Glutamatergic neuron (in vitro differentiated cells): ENCODE measurements at regions not wholly inside any gene's neighbourhood (a gene's known extent, or its start where the extent isn't known, plus 50 kb on each side); places are given as distances from the start of the nearest gene placed in this dataset.

Experiments used
- DNase-seq: peaks from one replicate; pipeline ENCODE4 v3.0.0; 2022
- H3K27ac Mint-ChIP-seq: one replicate; pipeline ENCODE4 v1.8.0; 2020; ENCODE audit warnings: mild to moderate bottlenecking, mixed read lengths, inconsistent platforms; ENCODE audit not compliant: unreplicated experiment
- H3K27me3 Mint-ChIP-seq: one replicate; pipeline ENCODE4 v1.8.0; 2020; ENCODE audit warnings: mild to moderate bottlenecking, moderate library complexity, mixed read lengths, inconsistent platforms; ENCODE audit not compliant: unreplicated experiment
- H3K36me3 Mint-ChIP-seq: one replicate; pipeline ENCODE4 v1.8.0; 2020; ENCODE audit warnings: mild to moderate bottlenecking, mixed read lengths, inconsistent platforms; ENCODE audit not compliant: unreplicated experiment
- H3K4me1 Mint-ChIP-seq: one replicate; pipeline ENCODE4 v1.8.0; 2020; ENCODE audit warnings: mild to moderate bottlenecking, low read depth, mixed read lengths, inconsistent platforms; ENCODE audit not compliant: unreplicated experiment
- H3K4me3 Mint-ChIP-seq: one replicate; pipeline ENCODE4 v1.8.0; 2020; ENCODE audit warnings: mild to moderate bottlenecking, mixed read lengths, inconsistent platforms; ENCODE audit not compliant: unreplicated experiment
- H3K9me3 Mint-ChIP-seq: one replicate; pipeline ENCODE4 v1.8.0; 2020; ENCODE audit warnings: mild to moderate bottlenecking, moderate library complexity, mixed read lengths, inconsistent platforms; ENCODE audit not compliant: unreplicated experiment
- CTCF ChIP-seq: fragments of 200-600 bp; sonication (generic); IDR thresholded peaks from one replicate; pipeline ENCODE4 v1.5.0; 2021; ENCODE audit not compliant: partially characterized antibody, unreplicated experiment

- peak overlapping the region; percentile 56 for H3K27ac Mint-ChIP-seq
- peaks cover 16% of the 10 kb centered on the region for H3K27me3 Mint-ChIP-seq
These were observed 127.2 kb downstream of the C9orf50 start for GRCh38 chr9:129493706-129494047.

GRCh38 chr9:129493002-129493705, 127.7 kb downstream of the C9orf50 start:
- H3K36me3 Mint-ChIP-seq = no peaks in the 10 kb centered on the region
- H3K4me3 Mint-ChIP-seq = peak overlapping the region; percentile 65
- no peak for DNase-seq
- peaks cover 37% of the 10 kb centered on the region for H3K4me1 Mint-ChIP-seq
- H3K27ac Mint-ChIP-seq = peak overlapping the region; percentile 56
- peaks cover 9% of the 10 kb centered on the region for H3K9me3 Mint-ChIP-seq
- no peak for TF ChIP-seq CTCF
- H3K27me3 Mint-ChIP-seq = peaks cover 16% of the 10 kb centered on the region

More at GRCh38 chr9:129493706-129494047, 127.2 kb downstream of the C9orf50 start:
- no peak for TF ChIP-seq CTCF
- peak overlapping the region; percentile 65 for H3K4me3 Mint-ChIP-seq
- H3K4me1 Mint-ChIP-seq = peaks cover 42% of the 10 kb centered on the region
- H3K9me3 Mint-ChIP-seq = peaks cover 10% of the 10 kb centered on the region
- DNase-seq = no peak
- no peaks in the 10 kb centered on the region for H3K36me3 Mint-ChIP-seq

DNA sequence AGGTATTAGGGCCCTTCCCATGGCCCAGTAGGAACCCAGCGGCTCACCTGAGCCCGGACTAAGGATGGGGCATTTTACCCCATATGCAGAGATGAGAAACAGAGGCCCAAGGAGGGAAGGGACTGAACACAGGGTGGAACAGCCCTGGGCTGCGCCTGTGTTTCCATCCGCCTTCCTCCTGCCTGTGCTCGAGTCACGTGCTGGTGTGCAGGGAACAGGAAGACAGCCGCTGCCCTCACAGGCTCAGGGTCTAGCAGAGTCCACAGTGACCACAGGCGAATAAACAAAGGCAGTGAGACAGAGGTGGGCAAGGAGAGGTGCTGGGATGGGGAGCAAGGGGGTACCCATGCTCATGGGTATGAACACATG, 129.4 kb downstream of the C9orf50 start:
- Mint-ChIP-seq H3K36me3 (no peaks in the 10 kb centered on the region), H3K27me3 (peaks cover 18% of the 10 kb centered on the region), H3K4me3 (no peak overlapping the region), H3K9me3 (peaks cover 15% of the 10 kb centered on the region), H3K4me1 (peaks cover 43% of the 10 kb centered on the region), H3K27ac (no peak overlapping the region)
- TF ChIP-seq CTCF = no peak
- DNase-seq = no peak

DNA sequence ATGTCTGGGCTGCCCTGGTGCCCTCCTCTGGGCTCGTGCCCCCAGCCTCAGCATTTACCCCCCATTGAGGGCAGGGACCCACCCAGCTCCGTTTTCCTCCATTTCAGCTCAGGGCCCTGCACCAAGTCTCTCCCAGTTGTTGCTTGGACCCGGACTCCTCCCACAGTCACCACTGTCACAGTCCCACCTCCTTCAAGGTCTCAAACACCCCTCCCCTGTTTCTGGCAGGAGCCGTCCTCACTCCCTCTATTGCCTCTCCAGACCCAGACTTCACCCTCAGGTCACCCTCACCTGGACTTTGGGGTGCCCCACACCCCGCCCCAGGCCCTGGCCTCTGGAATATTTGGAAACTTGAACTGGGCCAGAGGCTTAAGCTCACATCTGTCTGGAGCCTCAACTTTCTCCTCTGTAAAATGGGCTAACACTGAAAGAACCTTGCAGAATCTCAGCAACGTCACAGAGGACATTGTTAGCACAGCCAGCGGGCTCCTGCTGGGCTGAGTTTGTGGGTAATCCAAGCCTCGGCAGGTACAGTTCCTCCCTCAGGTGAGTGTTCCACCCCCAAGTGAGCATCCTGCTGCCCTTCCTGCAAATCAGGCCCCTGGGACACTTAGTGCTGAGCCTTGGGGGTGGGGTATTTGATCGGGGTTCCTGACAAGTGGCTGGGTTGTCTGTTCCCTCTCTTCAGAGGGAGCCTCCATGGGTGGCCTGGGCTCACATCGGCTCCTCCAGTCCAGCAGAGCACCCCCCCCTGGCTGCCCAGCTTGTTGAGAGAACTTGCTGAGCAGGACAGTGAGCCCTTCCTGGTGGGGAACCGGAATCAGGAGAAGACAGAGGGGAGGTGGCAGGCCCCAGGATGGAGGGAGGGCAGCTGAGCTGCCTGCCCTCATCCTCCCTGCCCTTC, 130.1 kb downstream of the C9orf50 start:
- Mint-ChIP-seq H3K27ac (peak overlapping the region; percentile 69), H3K27me3 (peaks cover 18% of the 10 kb centered on the region)
- DNase-seq = no peak

More for the DNA sequence above, 130.1 kb downstream of the C9orf50 start:
- TF ChIP-seq CTCF = no peak
- Mint-ChIP-seq H3K36me3 (no peaks in the 10 kb centered on the region), H3K9me3 (peaks cover 16% of the 10 kb centered on the region), H3K4me1 (peaks cover 47% of the 10 kb centered on the region), H3K4me3 (peak overlapping the region; percentile 71)
